PFSK-1 (cell line): ENCODE measurements at regions not wholly inside any gene's neighbourhood (a gene's known extent, or its start where the extent isn't known, plus 50 kb on each side); places are given as distances from the start of the nearest gene placed in this dataset.

Experiments used
- POLR2AphosphoS5 ChIP-seq: IDR thresholded peaks from 2 replicates; pipeline ENCODE4 v1.6.1; 2012; ENCODE audit warnings: low read depth, mild to moderate bottlenecking, control low read depth, low read length, moderate library complexity
- SIN3A ChIP-seq: IDR thresholded peaks from 2 replicates; pipeline ENCODE4 v1.6.1; 2012; ENCODE audit warnings: mild to moderate bottlenecking, low read length, moderate library complexity, borderline replicate concordance; ENCODE audit not compliant: insufficient read depth
- TF ChIP-seq, protein P1 (sequence below), 2 experiments: IDR thresholded peaks; 2 replicates each; pipeline versions ENCODE4 v1.6.1 to v1.8.0; 2011 to 2012; ENCODE audit warnings: low read depth in 2 of 2, low read length in 2 of 2, control low read depth in 1 of 2, inconsistent platforms in 1 of 2, mild to moderate bottlenecking in 1 of 2, moderate library complexity in 1 of 2; ENCODE audit not compliant: insufficient read depth in 1 of 2

DNA sequence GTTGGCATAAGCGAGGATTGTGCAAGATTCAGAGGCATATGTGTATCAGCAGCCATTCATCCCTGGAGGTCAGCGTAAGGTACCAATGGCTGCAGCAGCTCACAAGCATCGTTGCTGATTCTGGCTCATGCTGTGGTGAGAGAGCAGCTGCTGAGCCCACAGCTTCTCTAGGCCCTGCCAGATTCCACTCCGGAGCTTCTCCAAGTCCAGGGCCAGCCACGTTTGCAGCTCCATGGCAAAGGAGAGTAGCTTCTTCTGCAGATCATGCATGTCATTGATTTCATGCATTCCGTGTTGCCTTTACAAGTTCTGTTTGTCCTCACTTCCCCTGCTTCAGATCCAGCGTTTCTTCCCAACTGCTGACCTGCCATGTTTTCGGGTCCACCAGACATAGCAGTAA lies 474.8 kb upstream of the ID4 start:
- no peak for TF ChIP-seq POLR2AphosphoS5
- TF ChIP-seq, protein P1, sequence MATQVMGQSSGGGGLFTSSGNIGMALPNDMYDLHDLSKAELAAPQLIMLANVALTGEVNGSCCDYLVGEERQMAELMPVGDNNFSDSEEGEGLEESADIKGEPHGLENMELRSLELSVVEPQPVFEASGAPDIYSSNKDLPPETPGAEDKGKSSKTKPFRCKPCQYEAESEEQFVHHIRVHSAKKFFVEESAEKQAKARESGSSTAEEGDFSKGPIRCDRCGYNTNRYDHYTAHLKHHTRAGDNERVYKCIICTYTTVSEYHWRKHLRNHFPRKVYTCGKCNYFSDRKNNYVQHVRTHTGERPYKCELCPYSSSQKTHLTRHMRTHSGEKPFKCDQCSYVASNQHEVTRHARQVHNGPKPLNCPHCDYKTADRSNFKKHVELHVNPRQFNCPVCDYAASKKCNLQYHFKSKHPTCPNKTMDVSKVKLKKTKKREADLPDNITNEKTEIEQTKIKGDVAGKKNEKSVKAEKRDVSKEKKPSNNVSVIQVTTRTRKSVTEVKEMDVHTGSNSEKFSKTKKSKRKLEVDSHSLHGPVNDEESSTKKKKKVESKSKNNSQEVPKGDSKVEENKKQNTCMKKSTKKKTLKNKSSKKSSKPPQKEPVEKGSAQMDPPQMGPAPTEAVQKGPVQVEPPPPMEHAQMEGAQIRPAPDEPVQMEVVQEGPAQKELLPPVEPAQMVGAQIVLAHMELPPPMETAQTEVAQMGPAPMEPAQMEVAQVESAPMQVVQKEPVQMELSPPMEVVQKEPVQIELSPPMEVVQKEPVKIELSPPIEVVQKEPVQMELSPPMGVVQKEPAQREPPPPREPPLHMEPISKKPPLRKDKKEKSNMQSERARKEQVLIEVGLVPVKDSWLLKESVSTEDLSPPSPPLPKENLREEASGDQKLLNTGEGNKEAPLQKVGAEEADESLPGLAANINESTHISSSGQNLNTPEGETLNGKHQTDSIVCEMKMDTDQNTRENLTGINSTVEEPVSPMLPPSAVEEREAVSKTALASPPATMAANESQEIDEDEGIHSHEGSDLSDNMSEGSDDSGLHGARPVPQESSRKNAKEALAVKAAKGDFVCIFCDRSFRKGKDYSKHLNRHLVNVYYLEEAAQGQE (IDR thresholded peaks at IDR 0.05; ENCODE audit: insufficient read depth in 1 of 2, low read depth in 2 of 2, low read length in 2 of 2) = no peak
- no peak for TF ChIP-seq SIN3A
